HUES64 (cell line): ENCODE measurements at regions not wholly inside any gene's neighbourhood (a gene's known extent, or its start where the extent isn't known, plus 50 kb on each side); places are given as distances from the start of the nearest gene placed in this dataset.

Experiments used
- H3K27ac ChIP-seq: 2 replicates; pipeline ENCODE4 v1.7.0; 2013; ENCODE audit warnings: low read depth, low read length, inconsistent platforms
- H3K27me3 ChIP-seq: 2 replicates; pipeline ENCODE4 v1.6.1; 2013; ENCODE audit warnings: mild to moderate bottlenecking, low read length; ENCODE audit not compliant: insufficient read depth
- H3K36me3 ChIP-seq: 2 replicates; pipeline ENCODE4 v1.6.1; 2013; ENCODE audit warnings: mild to moderate bottlenecking, low read length; ENCODE audit not compliant: insufficient read depth
- H3K4me1 ChIP-seq: 2 replicates; pipeline ENCODE4 v1.6.1; 2013; ENCODE audit warnings: mild to moderate bottlenecking, low read length, moderate library complexity; ENCODE audit not compliant: insufficient read depth
- H3K4me3 ChIP-seq: 2 replicates; pipeline ENCODE4 v1.5.1; 2013; ENCODE audit warnings: mild to moderate bottlenecking, low read length, moderate library complexity
- H3K9ac ChIP-seq: 2 replicates; pipeline ENCODE4 v1.6.1; 2013; ENCODE audit warnings: mild to moderate bottlenecking, low read depth, low read length
- H3K9me3 ChIP-seq: 2 replicates; pipeline ENCODE4 v1.6.1; 2013; ENCODE audit warnings: low read depth, low read length; ENCODE audit not compliant: insufficient read depth
- WGBS: fragments of 150-250, 120-280 bp; methylation state at CpG from one replicate; pipeline ENCODE4 v1.1.7; 2013; ENCODE audit warnings: missing lambda C conversion rate; 5-methylcytosine and 5-hydroxymethylcytosine counted together

DNA sequence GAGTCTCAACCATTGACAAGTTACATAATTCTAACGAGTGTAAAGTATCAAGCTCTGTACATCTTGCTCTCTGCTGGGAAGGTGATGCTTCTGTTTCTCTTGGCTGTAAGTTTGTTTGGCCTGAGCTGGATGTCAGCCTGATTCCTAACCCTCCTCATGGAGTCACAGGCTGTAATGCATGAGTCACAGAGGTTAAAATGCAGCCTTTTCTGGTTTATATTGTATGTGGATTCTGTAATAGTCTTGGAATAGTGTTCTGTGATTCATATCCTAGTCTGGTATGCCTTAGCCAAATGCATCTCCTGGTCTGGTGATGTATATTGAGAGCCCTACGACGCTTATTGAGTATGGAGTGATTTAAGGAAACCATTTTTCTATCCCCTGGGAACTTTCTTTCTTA lies 104.5 kb upstream of the FRMD6 start:
- Histone ChIP-seq H3K36me3 (no peaks in the 10 kb centered on the region), H3K27ac (no peak overlapping the region), H3K9ac (no peak overlapping the region), H3K9me3 (no peaks in the 10 kb centered on the region), H3K27me3 (no peaks in the 10 kb centered on the region), H3K4me1 (peaks cover 12% of the 10 kb centered on the region), H3K4me3 (no peak overlapping the region)
- WGBS = 96% methylated on average over 3 of the region's 3 CpGs

DNA sequence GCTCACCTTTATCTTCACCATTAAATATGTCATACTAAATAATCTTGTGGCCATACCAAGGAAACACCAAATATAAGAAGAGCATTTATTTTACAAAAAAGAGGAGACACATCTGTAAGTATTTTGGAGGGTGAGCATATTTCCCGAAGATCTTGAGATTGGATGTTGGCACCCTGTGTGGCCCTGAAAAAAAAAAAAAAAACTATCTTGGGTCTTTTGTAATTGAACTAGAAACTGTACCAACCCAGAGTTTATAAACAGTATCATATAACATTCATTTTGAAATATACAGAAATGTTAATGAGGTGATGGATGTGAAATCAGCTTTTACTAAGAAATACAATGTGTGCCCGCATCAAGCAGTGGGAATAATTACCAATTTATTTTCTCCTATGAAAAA lies 104.0 kb upstream of the FRMD6 start:
- no peaks in the 10 kb centered on the region for H3K27me3 ChIP-seq
- no peak overlapping the region for H3K9ac ChIP-seq
- no peak overlapping the region for H3K4me3 ChIP-seq
- H3K4me1 ChIP-seq = peaks cover 12% of the 10 kb centered on the region
- WGBS = 100% methylated on average over 1 of the region's 2 CpGs
- no peak overlapping the region for H3K27ac ChIP-seq
- no peaks in the 10 kb centered on the region for H3K9me3 ChIP-seq
- H3K36me3 ChIP-seq = no peaks in the 10 kb centered on the region

DNA sequence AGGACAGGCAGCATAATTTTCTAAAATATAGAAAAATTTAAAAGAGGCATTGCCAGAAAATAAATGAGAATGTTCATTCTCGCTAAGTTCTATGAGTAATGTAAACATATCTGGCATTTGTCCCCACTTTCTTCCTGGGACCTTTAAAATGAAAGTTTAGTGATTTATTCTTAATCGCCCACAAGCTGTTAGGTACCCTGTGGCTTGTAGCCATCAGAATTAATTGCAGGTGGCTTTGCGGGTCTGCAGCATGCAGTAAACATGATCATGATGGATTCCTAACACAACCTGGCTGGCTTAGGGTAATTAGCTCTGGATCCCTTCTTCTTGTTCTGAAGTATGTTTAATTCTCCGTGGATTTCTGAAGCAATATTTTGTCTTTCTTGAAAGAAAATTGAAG lies 103.5 kb upstream of the FRMD6 start:
- H3K9ac ChIP-seq = no peak overlapping the region
- peaks cover 12% of the 10 kb centered on the region for H3K4me1 ChIP-seq
- no peak overlapping the region for H3K4me3 ChIP-seq
- H3K9me3 ChIP-seq = no peaks in the 10 kb centered on the region
- H3K27ac ChIP-seq = no peak overlapping the region
- 91% methylated on average over 4 of the region's 4 CpGs for WGBS
- no peaks in the 10 kb centered on the region for H3K27me3 ChIP-seq
- no peaks in the 10 kb centered on the region for H3K36me3 ChIP-seq

DNA sequence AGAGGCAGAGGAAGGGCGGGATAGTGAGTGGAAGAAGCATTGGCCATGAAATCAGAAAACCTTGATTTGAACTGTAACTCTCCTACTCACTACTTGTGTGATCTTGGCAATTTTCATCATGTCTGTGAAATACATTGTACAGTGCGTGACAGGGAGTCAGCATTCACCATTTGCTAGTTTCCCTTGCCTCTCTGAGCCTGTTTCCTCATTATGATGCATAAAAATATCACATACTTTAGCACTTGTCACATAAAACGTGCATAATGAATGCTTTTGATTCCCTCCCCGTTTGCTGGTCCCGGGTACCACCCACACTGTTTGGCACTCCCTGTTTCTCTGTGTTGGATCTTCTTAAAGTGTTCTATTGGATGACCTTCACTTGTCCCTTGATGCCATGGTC lies 101.1 kb upstream of the FRMD6 start:
- H3K9ac ChIP-seq = no peak overlapping the region
- no peaks in the 10 kb centered on the region for H3K9me3 ChIP-seq
- no peaks in the 10 kb centered on the region for H3K36me3 ChIP-seq
- H3K4me1 ChIP-seq = peaks cover 7% of the 10 kb centered on the region; the same call in 1 of the 2 replicates
- no peak overlapping the region for H3K4me3 ChIP-seq
- WGBS = 96% methylated on average over 5 of the region's 5 CpGs
- H3K27me3 ChIP-seq = no peaks in the 10 kb centered on the region
- no peak overlapping the region for H3K27ac ChIP-seq

DNA sequence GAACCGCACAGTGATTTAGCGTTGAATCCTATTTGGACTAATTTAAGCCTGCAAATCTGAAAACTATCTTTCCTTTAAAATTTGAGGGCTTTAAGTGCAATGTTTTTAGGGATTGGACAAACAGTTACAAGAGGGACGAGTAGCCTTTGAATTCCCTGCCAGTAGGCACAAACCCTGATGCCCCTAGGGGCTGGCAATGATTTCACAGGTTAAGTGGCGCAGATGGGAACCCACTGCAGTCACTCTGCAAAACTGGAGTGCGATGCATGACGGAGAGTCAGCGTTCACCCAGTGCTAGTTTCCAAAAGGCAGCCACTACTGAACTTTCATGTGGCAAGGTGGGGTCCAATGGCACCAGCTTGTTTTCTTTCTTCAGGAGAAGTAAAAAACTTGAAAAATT lies 99.4 kb upstream of the FRMD6 start:
- Histone ChIP-seq H3K9ac (no peak overlapping the region), H3K4me3 (no peak overlapping the region)
- 93% methylated on average over 7 of the region's 7 CpGs for WGBS

DNA sequence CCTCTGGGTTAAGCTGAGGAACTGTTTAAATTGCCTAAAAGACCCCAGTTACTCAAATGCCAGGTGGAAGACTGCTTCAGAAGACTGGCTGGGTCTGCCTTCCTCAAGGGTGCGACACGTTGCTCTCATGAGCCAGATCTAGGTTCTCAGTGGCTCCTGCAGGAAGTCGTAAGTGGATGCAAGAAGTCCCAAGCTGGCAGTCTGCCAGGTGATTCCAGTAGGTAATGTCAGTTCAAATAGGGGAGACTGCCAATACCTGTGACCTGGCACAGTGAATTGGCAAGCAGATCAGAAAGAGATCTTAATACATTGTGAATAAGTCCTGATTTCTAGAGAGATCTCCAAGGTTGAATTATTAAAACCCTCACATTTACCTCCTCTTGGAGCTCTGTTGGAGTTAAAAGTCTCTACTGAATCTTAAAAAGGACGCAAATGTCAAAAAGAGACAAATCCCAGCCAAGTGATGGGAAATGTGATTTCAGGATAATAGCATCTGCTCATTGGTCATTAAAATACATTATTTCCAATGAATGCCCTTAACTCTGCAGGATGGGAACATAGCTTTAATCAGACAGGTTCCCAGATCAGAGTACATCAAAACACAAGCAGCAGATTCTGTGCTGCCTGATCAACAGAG lies 98.8 kb upstream of the FRMD6 start:
- 90% methylated on average over 4 of the region's 4 CpGs for WGBS
- Histone ChIP-seq H3K4me3 (no peak overlapping the region), H3K27me3 (no peaks in the 10 kb centered on the region), H3K4me1 (no peaks in the 10 kb centered on the region), H3K9me3 (no peaks in the 10 kb centered on the region), H3K27ac (no peak overlapping the region), H3K9ac (no peak overlapping the region), H3K36me3 (no peaks in the 10 kb centered on the region)

More for the DNA sequence above, 99.4 kb upstream of the FRMD6 start:
- H3K27ac ChIP-seq = no peak overlapping the region
- no peaks in the 10 kb centered on the region for H3K27me3 ChIP-seq
- H3K36me3 ChIP-seq = no peaks in the 10 kb centered on the region
- H3K9me3 ChIP-seq = no peaks in the 10 kb centered on the region
- no peaks in the 10 kb centered on the region for H3K4me1 ChIP-seq

DNA sequence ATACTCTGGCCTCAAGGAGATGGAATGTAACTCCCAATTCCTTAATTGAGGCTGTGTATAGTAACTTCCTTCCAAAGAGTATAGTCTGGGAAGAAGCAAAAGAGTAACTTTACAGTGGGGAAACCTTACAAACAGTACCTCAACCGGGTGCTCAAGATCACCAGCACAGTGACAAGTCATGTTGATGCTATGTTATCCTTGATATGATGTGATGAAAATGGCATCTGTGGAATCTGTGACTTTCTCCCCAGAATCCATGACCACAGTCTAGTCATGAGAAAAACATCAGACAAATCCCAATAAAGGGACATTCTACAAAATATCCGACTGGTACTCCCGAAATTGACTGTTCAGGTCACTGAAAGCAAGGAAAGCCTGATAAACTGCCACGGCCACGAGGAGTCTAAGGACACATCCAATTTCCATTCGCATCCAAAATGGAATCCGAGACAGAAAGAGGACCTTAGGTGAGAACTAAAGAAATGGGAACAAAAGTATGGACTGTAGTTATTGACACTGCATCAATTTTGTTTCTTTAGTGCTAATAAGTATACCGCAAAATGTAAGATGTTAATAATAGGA lies 97.3 kb upstream of the FRMD6 start:
- 87% methylated on average over 8 of the region's 8 CpGs for WGBS
- H3K9ac ChIP-seq = no peak overlapping the region
- H3K9me3 ChIP-seq = no peaks in the 10 kb centered on the region
- no peaks in the 10 kb centered on the region for H3K4me1 ChIP-seq
- no peaks in the 10 kb centered on the region for H3K27me3 ChIP-seq
- H3K4me3 ChIP-seq = no peak overlapping the region
- no peak overlapping the region for H3K27ac ChIP-seq
- H3K36me3 ChIP-seq = no peaks in the 10 kb centered on the region

DNA sequence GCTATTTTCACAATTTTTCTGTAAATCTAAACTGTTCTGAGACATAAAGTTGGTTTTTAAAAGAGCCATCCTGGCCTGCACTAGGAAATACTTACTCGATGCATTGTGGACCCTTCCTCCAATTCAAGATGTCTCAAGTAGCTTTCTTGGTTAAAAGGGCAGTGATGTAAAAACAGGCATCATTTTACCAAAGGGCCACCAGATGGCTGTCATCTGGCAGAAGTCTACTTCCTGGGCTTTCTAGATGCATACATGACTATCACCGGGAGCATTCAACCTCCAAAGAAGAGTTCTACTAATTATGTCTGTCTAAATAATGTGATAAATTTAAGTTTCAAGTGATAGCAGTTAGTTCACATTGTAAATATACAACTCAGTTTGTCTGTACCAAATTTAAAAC lies 96.8 kb upstream of the FRMD6 start:
- H3K9me3 ChIP-seq = no peaks in the 10 kb centered on the region
- no peaks in the 10 kb centered on the region for H3K36me3 ChIP-seq
- no peaks in the 10 kb centered on the region for H3K4me1 ChIP-seq
- H3K4me3 ChIP-seq = no peak overlapping the region
- WGBS = 73% methylated on average over 2 of the region's 2 CpGs
- H3K27me3 ChIP-seq = no peaks in the 10 kb centered on the region
- no peak overlapping the region for H3K27ac ChIP-seq
- H3K9ac ChIP-seq = no peak overlapping the region

DNA sequence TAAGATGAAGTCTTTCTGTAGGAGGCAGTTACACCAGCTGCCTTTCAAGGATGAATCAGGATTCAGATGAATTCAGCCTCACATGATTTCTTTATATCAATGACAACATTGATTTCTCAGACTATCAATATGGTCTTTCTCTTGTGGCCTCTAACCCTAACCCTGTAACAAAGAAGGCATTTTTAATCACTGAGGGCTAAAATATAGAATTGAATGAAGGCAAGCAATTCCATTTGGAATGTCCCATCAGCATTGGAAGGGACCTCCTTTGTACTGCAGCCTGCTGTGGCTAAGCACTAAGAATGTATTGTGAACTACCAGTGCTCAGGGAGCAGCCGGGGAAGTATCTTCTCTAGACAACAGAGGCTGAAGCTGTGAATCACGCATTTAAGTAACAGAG lies 90.6 kb upstream of the FRMD6 start:
- H3K4me3 ChIP-seq = no peak overlapping the region
- no peaks in the 10 kb centered on the region for H3K27me3 ChIP-seq
- H3K9ac ChIP-seq = no peak overlapping the region
- H3K27ac ChIP-seq = no peak overlapping the region
- 87% methylated on average over 2 of the region's 2 CpGs for WGBS
- H3K4me1 ChIP-seq = peaks cover 7% of the 10 kb centered on the region
- H3K36me3 ChIP-seq = no peaks in the 10 kb centered on the region
- no peaks in the 10 kb centered on the region for H3K9me3 ChIP-seq

DNA sequence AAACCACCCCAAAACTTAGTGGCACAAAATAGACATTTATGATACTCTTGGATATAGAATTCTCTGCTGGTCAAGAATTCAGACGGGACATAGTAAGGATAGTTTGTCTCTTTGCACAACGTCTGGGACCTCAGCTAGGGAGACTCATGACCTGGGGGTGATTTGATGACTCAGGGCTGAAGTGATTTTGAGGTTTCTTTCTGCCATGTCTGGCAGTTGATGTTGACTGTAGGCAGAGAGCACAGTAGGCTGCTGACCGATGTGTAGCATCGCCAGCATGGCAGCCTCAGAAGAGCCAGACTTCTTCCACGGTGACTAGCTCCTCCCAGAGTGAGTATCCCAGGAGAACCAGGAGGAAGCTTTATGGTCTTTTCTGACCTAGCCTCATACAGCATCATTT lies 88.9 kb upstream of the FRMD6 start:
- Histone ChIP-seq H3K27ac (no peak overlapping the region), H3K9ac (no peak overlapping the region), H3K27me3 (no peaks in the 10 kb centered on the region), H3K36me3 (no peaks in the 10 kb centered on the region), H3K4me1 (peaks cover 10% of the 10 kb centered on the region), H3K9me3 (no peaks in the 10 kb centered on the region), H3K4me3 (no peak overlapping the region)
- 97% methylated on average over 5 of the region's 5 CpGs for WGBS

DNA sequence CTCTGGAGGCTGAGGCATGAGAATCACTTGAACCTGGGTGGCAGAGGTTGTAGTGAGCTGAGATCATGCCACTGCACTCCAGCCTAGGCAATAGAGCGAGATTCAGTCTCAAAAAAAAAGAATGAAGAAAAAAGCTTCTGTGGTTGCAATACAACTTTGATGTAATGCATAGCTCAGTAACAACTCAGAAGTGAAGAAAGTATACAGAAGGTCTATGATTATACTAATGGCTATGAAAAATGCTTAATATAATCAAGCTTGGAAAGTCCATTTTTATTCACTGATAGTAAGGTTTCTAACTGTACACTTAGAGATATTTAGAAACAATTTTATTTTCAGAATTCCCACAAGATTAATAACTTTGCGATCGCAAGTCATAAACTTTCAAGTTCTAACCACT lies 88.2 kb upstream of the FRMD6 start:
- Histone ChIP-seq H3K27me3 (no peaks in the 10 kb centered on the region), H3K27ac (no peak overlapping the region), H3K4me3 (no peak overlapping the region), H3K36me3 (no peaks in the 10 kb centered on the region), H3K9me3 (no peaks in the 10 kb centered on the region), H3K9ac (no peak overlapping the region), H3K4me1 (peaks cover 10% of the 10 kb centered on the region)
- WGBS = 97% methylated on average over 3 of the region's 3 CpGs

DNA sequence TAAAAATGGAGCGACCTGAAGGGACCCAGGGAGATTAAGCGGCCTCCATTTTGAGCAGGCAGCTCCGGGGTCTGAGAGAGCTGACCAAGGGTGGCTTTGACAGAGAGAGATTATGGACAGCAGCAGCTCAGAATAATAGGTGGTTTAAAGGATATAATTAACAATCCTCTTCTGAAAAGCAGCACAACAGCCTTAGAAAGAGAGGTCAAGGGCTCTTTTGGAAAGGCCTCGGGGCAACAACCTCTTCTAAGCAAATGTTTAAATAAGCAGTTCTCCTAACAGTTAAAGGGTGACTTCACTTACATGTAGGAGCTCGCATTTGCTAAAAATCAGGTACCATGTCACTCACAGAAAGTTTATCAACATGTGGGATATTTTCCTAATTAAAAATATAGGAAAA lies 87.2 kb upstream of the FRMD6 start:
- 87% methylated on average over 5 of the region's 5 CpGs for WGBS
- Histone ChIP-seq H3K27me3 (no peaks in the 10 kb centered on the region), H3K9me3 (no peaks in the 10 kb centered on the region), H3K9ac (no peak overlapping the region), H3K4me1 (peaks cover 10% of the 10 kb centered on the region), H3K4me3 (no peak overlapping the region), H3K36me3 (no peaks in the 10 kb centered on the region), H3K27ac (no peak overlapping the region)
